ENCODE measurements at regions not wholly inside any gene's neighbourhood (a gene's known extent, or its start where the extent isn't known, plus 50 kb on each side); places are given as distances from the start of the nearest gene placed in this dataset.

DNA sequence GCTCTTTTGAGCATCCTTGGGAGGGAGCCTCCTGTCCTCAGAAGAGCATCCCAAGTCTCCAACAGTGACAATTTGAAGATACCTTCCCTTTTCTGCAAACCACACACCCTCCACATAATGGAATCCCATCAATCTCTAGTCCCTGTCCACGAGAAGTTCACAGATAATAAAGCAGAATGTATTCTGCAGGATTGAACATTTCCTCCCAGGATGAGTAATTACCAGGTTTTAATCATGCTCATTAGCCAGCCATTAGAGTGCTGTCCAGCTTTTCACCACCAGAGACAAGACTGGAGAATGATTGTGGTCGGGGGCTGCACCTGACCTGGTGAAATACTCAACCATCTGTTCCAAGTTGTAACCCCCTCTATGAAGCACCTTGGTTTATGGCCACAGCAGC is 958.6 kb downstream of the KCNMA1 start (continued):
- TF ChIP-seq, protein P1, sequence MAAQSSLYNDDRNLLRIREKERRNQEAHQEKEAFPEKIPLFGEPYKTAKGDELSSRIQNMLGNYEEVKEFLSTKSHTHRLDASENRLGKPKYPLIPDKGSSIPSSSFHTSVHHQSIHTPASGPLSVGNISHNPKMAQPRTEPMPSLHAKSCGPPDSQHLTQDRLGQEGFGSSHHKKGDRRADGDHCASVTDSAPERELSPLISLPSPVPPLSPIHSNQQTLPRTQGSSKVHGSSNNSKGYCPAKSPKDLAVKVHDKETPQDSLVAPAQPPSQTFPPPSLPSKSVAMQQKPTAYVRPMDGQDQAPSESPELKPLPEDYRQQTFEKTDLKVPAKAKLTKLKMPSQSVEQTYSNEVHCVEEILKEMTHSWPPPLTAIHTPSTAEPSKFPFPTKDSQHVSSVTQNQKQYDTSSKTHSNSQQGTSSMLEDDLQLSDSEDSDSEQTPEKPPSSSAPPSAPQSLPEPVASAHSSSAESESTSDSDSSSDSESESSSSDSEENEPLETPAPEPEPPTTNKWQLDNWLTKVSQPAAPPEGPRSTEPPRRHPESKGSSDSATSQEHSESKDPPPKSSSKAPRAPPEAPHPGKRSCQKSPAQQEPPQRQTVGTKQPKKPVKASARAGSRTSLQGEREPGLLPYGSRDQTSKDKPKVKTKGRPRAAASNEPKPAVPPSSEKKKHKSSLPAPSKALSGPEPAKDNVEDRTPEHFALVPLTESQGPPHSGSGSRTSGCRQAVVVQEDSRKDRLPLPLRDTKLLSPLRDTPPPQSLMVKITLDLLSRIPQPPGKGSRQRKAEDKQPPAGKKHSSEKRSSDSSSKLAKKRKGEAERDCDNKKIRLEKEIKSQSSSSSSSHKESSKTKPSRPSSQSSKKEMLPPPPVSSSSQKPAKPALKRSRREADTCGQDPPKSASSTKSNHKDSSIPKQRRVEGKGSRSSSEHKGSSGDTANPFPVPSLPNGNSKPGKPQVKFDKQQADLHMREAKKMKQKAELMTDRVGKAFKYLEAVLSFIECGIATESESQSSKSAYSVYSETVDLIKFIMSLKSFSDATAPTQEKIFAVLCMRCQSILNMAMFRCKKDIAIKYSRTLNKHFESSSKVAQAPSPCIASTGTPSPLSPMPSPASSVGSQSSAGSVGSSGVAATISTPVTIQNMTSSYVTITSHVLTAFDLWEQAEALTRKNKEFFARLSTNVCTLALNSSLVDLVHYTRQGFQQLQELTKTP (IDR thresholded peaks at IDR 0.05; ENCODE audit: low read depth in 1 of 2, partially characterized antibody in 2 of 2) = no peak
- no peak for TF ChIP-seq ZNF212 (CRISPR knock-in tag; IDR thresholded peaks at IDR 0.05)
- TF ChIP-seq, protein P2, sequence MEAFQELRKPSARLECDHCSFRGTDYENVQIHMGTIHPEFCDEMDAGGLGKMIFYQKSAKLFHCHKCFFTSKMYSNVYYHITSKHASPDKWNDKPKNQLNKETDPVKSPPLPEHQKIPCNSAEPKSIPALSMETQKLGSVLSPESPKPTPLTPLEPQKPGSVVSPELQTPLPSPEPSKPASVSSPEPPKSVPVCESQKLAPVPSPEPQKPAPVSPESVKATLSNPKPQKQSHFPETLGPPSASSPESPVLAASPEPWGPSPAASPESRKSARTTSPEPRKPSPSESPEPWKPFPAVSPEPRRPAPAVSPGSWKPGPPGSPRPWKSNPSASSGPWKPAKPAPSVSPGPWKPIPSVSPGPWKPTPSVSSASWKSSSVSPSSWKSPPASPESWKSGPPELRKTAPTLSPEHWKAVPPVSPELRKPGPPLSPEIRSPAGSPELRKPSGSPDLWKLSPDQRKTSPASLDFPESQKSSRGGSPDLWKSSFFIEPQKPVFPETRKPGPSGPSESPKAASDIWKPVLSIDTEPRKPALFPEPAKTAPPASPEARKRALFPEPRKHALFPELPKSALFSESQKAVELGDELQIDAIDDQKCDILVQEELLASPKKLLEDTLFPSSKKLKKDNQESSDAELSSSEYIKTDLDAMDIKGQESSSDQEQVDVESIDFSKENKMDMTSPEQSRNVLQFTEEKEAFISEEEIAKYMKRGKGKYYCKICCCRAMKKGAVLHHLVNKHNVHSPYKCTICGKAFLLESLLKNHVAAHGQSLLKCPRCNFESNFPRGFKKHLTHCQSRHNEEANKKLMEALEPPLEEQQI (IDR thresholded peaks at IDR 0.05) = no peak
- no peak for TF ChIP-seq SP2 (IDR thresholded peaks at IDR 0.05; ENCODE audit: extremely low read depth, low read depth, low read length, poor library complexity, severe bottlenecking)
- TF ChIP-seq FOXK1 (CRISPR knock-in tag; IDR thresholded peaks at IDR 0.05; ENCODE audit: borderline replicate concordance) = no peak
- TF ChIP-seq STAT5A (IDR thresholded peaks at IDR 0.05; ENCODE audit: borderline replicate concordance, low read length) = no peak
- no peak for TF ChIP-seq ZNF586 (CRISPR knock-in tag; conservative IDR thresholded peaks at IDR 0.05)
- no peak for TF ChIP-seq NFE2L1 (tag; IDR thresholded peaks at IDR 0.05; ENCODE audit: borderline replicate concordance, low read depth)
- TF ChIP-seq, protein P3, sequence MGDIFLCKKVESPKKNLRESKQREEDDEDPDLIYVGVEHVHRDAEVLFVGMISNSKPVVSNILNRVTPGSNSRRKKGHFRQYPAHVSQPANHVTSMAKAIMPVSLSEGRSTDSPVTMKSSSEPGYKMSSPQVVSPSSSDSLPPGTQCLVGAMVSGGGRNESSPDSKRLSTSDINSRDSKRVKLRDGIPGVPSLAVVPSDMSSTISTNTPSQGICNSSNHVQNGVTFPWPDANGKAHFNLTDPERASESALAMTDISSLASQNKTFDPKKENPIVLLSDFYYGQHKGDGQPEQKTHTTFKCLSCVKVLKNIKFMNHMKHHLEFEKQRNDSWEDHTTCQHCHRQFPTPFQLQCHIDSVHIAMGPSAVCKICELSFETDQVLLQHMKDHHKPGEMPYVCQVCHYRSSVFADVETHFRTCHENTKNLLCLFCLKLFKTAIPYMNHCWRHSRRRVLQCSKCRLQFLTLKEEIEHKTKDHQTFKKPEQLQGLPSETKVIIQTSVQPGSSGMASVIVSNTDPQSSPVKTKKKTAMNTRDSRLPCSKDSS (IDR thresholded peaks at IDR 0.05; ENCODE audit: low read depth, partially characterized antibody) = no peak
- TF ChIP-seq FOXJ3 (CRISPR knock-in tag; IDR thresholded peaks at IDR 0.05) = no peak
- TF ChIP-seq, protein P4, sequence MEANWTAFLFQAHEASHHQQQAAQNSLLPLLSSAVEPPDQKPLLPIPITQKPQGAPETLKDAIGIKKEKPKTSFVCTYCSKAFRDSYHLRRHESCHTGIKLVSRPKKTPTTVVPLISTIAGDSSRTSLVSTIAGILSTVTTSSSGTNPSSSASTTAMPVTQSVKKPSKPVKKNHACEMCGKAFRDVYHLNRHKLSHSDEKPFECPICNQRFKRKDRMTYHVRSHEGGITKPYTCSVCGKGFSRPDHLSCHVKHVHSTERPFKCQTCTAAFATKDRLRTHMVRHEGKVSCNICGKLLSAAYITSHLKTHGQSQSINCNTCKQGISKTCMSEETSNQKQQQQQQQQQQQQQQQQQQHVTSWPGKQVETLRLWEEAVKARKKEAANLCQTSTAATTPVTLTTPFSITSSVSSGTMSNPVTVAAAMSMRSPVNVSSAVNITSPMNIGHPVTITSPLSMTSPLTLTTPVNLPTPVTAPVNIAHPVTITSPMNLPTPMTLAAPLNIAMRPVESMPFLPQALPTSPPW (CRISPR knock-in tag; IDR thresholded peaks at IDR 0.05) = no peak
- TF ChIP-seq, protein P5, sequence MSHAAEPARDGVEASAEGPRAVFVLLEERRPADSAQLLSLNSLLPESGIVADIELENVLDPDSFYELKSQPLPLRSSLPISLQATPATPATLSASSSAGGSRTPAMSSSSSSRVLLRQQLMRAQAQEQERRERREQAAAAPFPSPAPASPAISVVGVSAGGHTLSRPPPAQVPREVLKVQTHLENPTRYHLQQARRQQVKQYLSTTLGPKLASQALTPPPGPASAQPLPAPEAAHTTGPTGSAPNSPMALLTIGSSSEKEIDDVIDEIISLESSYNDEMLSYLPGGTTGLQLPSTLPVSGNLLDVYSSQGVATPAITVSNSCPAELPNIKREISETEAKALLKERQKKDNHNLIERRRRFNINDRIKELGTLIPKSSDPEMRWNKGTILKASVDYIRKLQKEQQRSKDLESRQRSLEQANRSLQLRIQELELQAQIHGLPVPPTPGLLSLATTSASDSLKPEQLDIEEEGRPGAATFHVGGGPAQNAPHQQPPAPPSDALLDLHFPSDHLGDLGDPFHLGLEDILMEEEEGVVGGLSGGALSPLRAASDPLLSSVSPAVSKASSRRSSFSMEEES (CRISPR knock-in tag; IDR thresholded peaks at IDR 0.05) = no peak
- no peak for TF ChIP-seq SREBF2 (CRISPR knock-in tag; IDR thresholded peaks at IDR 0.05)
- TF ChIP-seq RBM14 (IDR thresholded peaks at IDR 0.05; ENCODE audit: borderline replicate concordance, insufficient read depth, low read depth, low read length) = no peak

Measured in K562 (cell line).